ENCODE measurements at regions not wholly inside any gene's neighbourhood (a gene's known extent, or its start where the extent isn't known, plus 50 kb on each side); places are given as distances from the start of the nearest gene placed in this dataset.

DNA sequence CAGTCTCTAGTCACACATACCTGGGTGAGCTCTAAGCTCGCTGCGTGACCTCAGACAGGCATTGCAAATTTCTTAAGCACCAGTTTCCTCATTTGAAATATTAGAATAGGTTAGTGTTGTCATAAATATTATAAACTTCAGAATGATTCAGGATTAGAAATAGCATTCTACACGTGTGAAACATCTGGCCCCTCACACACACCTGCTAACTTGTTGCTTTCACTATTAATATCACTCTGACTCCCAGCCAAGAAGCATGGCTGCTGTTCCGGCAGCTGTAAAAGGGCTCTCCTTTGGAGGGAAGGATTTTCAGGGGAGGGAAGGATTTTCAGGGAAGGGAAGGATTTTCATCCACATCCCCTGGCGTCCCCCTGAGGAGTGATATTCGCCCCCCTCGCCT is 161.3 kb upstream of the GPR12 start (continued):
- no peak for TF ChIP-seq CBX2 (IDR thresholded peaks at IDR 0.05; ENCODE audit: insufficient read depth, low read length, poor library complexity, severe bottlenecking)
- TF ChIP-seq, protein P1, sequence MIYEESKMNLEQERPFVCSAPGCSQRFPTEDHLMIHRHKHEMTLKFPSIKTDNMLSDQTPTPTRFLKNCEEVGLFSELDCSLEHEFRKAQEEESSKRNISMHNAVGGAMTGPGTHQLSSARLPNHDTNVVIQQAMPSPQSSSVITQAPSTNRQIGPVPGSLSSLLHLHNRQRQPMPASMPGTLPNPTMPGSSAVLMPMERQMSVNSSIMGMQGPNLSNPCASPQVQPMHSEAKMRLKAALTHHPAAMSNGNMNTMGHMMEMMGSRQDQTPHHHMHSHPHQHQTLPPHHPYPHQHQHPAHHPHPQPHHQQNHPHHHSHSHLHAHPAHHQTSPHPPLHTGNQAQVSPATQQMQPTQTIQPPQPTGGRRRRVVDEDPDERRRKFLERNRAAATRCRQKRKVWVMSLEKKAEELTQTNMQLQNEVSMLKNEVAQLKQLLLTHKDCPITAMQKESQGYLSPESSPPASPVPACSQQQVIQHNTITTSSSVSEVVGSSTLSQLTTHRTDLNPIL (CRISPR knock-in tag; IDR thresholded peaks at IDR 0.05) = no peak
- TF ChIP-seq HEY1 (CRISPR knock-in tag; IDR thresholded peaks at IDR 0.05; ENCODE audit: borderline replicate concordance) = no peak
- TF ChIP-seq, protein P2, sequence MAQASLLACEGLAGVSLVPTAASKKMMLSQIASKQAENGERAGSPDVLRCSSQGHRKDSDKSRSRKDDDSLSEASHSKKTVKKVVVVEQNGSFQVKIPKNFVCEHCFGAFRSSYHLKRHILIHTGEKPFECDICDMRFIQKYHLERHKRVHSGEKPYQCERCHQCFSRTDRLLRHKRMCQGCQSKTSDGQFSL (CRISPR knock-in tag; IDR thresholded peaks at IDR 0.05) = no peak
- TF ChIP-seq, protein P2 (tag; IDR thresholded peaks at IDR 0.05) = no peak
- TF ChIP-seq LCOR (CRISPR knock-in tag; IDR thresholded peaks at IDR 0.05) = no peak
- TF ChIP-seq ETV5 (CRISPR knock-in tag; IDR thresholded peaks at IDR 0.05; ENCODE audit: low read depth) = no peak
- no peak for TF ChIP-seq CBX8 (IDR thresholded peaks at IDR 0.05; ENCODE audit: borderline replicate concordance, extremely low read depth, low read depth, low read length, poor library complexity, severe bottlenecking)
- TF ChIP-seq, protein P3, sequence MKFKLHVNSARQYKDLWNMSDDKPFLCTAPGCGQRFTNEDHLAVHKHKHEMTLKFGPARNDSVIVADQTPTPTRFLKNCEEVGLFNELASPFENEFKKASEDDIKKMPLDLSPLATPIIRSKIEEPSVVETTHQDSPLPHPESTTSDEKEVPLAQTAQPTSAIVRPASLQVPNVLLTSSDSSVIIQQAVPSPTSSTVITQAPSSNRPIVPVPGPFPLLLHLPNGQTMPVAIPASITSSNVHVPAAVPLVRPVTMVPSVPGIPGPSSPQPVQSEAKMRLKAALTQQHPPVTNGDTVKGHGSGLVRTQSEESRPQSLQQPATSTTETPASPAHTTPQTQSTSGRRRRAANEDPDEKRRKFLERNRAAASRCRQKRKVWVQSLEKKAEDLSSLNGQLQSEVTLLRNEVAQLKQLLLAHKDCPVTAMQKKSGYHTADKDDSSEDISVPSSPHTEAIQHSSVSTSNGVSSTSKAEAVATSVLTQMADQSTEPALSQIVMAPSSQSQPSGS (CRISPR knock-in tag; IDR thresholded peaks at IDR 0.05) = no peak
- no peak for TF ChIP-seq ID3 (CRISPR knock-in tag; IDR thresholded peaks at IDR 0.05)
- TF ChIP-seq ID3 (tag; IDR thresholded peaks at IDR 0.05) = no peak
- no peak for TF ChIP-seq TAL1 (IDR thresholded peaks at IDR 0.05)

Measured in K562 (cell line).